Activated CD8-positive, alpha-beta memory T cell treated with anti-CD3 and anti-CD28 coated beads, Interleukin-2, amount 50 U/mL, for 1 hour (primary cell): ENCODE measurements at regions not wholly inside any gene's neighbourhood (a gene's known extent, or its start where the extent isn't known, plus 50 kb on each side); places are given as distances from the start of the nearest gene placed in this dataset.

Experiments used
- DNase-seq: peaks from one replicate; pipeline ENCODE4 v3.0.0-alpha.2; 2020; ENCODE audit errors: extremely low read depth

DNA sequence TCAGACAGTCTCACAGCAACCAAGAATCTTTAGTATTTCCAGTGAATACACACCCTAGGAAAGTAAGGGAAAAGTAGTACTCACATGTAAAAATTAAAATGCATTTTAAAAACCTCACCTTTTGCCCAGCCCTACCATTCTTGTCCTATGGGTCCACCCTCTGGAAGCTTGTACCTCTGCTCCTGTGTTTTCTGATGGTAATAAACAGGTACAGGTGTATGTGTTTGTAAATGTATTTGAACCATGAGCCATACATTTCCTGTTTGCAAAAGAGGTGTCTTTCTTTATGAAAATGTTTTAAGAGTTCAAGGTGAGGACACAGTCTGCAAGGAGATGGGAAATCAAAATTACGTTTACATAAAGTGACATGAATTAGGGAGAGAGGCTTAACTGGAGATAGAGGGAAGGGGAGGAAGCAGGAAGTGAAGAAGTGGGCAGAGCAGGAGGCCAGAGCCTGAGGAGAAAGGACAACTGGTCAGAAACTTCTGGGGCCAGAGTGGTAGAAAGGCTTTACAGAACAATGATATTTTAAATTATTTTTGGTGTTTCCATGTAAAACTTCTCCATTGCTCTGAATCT is 52.0 kb upstream of the IVNS1ABP start:
- no peak for DNase-seq

DNA sequence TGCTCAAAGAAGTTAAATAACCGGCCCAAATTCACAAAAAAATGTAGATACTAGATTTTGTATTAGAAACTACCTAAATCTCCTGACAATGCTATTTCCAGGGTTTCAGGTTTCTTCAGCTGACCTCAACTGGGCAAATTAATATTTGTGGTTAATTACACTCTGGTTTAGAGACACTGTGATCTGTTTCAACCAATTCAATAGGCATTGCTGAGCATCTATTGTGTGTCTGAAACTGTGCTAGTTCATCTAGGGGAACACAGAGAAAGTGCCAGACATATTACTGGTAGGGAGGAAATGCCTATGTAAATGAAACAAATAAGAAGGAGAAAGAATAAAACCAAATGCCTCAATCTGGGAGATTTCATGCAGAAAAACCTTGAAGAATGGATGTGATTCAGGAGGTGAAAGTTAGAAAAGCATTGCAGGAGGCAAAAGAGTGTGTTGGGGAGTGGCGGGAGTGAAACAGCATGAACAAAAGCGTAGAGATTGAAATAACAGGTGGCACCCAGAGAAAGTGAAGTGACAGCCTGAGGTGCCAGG is 51.3 kb upstream of the IVNS1ABP start:
- DNase-seq, result no peak

DNA sequence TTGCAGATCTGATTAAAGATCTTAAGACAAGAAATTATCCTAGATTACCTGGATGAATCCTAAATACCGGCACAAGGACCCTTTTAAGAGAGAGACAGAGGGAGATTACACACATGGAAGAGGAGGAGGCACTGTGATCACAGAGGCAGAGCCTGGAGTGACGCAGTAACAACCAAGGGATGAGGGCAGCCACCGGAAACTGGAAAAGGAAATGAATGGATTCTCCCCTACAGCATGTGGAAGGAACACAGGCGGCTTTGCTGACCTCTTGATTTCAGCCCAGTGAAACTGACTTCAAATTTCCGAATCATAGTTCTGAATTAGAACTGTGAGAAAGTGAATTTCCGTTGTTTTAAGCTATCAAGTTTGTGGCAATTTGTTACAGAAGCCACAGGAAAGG is 50.2 kb upstream of the IVNS1ABP start:
- no peak for DNase-seq
